Fibroblast of lung (primary cell): ENCODE measurements at regions not wholly inside any gene's neighbourhood (a gene's known extent, or its start where the extent isn't known, plus 50 kb on each side); places are given as distances from the start of the nearest gene placed in this dataset.

Experiments
- EZH2 ChIP-seq: IDR thresholded peaks from 2 replicates; pipeline ENCODE4 v1.5.1; 2012; ENCODE audit warnings: low read length, control low read depth, mild to moderate bottlenecking; ENCODE audit errors: missing control alignments
- TF ChIP-seq, protein P1 (sequence below), 2 donors: IDR thresholded peaks in 1 of 2; conservative IDR thresholded peaks in 1 of 2; 1 replicate in 1 of 2; 2 replicates in 1 of 2; pipeline ENCODE4 v1.5.1; 2011 to 2012; ENCODE audit warnings: low read length in 2 of 2, control low read depth in 1 of 2, inconsistent platforms in 1 of 2, low read depth in 1 of 2, mild to moderate bottlenecking in 1 of 2

DNA sequence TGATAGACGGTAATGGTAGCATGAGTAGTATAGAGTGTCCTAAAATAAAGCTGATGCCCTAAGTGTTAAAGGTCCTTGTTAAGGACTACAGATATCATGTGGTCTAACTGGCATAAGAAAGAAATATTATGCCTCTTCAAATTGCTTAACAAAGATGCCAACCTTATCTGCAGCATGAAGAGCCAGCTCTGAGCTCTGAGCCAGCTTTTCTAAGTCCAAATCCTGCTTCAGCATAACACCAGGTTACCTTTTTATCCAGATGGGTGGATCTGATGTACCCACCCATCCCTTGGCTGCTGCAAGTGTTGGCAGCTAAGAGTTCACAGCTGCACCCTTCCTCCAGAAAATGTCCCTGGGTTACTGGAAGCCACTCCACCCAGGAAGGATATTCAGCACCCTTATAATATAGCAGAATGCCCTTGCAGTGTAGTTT lies 83.8 kb downstream of the TENT5A start:
- TF ChIP-seq EZH2 = no peak
- TF ChIP-seq, protein P1, sequence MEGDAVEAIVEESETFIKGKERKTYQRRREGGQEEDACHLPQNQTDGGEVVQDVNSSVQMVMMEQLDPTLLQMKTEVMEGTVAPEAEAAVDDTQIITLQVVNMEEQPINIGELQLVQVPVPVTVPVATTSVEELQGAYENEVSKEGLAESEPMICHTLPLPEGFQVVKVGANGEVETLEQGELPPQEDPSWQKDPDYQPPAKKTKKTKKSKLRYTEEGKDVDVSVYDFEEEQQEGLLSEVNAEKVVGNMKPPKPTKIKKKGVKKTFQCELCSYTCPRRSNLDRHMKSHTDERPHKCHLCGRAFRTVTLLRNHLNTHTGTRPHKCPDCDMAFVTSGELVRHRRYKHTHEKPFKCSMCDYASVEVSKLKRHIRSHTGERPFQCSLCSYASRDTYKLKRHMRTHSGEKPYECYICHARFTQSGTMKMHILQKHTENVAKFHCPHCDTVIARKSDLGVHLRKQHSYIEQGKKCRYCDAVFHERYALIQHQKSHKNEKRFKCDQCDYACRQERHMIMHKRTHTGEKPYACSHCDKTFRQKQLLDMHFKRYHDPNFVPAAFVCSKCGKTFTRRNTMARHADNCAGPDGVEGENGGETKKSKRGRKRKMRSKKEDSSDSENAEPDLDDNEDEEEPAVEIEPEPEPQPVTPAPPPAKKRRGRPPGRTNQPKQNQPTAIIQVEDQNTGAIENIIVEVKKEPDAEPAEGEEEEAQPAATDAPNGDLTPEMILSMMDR (conservative IDR thresholded peaks at IDR 0.05 in 1 of 2, IDR thresholded peaks at IDR 0.05 in 1 of 2; ENCODE audit: low read depth in 1 of 2, low read length in 2 of 2) = no peak
